Astrocyte (in vitro differentiated cells and primary cell): ENCODE measurements at regions not wholly inside any gene's neighbourhood (a gene's known extent, or its start where the extent isn't known, plus 50 kb on each side); places are given as distances from the start of the nearest gene placed in this dataset.

Source experiments
- DNase-seq: peaks from one replicate; pipeline ENCODE4 v3.0.0-alpha.2; 2010; ENCODE audit warnings: low read depth
- FAIRE-seq: peaks from 2 replicates; lab custom pipeline; 2011; peaks lifted over from hg19 to GRCh38; lab: Jason Lieb, UNC
- H2AFZ ChIP-seq: 2 replicates; pipeline ENCODE4 v1.6.0; 2012; ENCODE audit warnings: low read depth, low read length, inconsistent platforms
- H3K27ac ChIP-seq: 2 replicates; pipeline ENCODE4 v1.5.1; 2011; ENCODE audit warnings: low read depth, low read length, inconsistent platforms
- H3K27me3 ChIP-seq: 2 replicates; pipeline ENCODE4 v1.6.0; 2011; ENCODE audit warnings: low read length, inconsistent platforms; ENCODE audit not compliant: insufficient read depth
- H3K36me3 ChIP-seq: 2 replicates; pipeline ENCODE4 v1.5.1; 2011; ENCODE audit warnings: low read length, inconsistent platforms; ENCODE audit not compliant: insufficient read depth
- H3K4me1 ChIP-seq: 2 replicates; pipeline ENCODE4 v1.5.1; 2011; ENCODE audit warnings: low read length, inconsistent platforms; ENCODE audit not compliant: insufficient read depth
- H3K4me2 ChIP-seq: 2 replicates; pipeline ENCODE4 v1.6.0; 2012; ENCODE audit warnings: low read length, inconsistent platforms
- H3K4me3 ChIP-seq: 2 replicates; pipeline ENCODE4 v1.5.1; 2011; ENCODE audit warnings: low read depth, mild to moderate bottlenecking, low read length, inconsistent platforms; ENCODE audit not compliant: insufficient read depth
- H3K79me2 ChIP-seq: 2 replicates; pipeline ENCODE4 v1.6.0; 2012; ENCODE audit warnings: mild to moderate bottlenecking, low read length, inconsistent platforms; ENCODE audit not compliant: insufficient read depth
- H3K9ac ChIP-seq: 2 replicates; pipeline ENCODE4 v1.6.0; 2012; ENCODE audit warnings: mild to moderate bottlenecking, low read length, inconsistent platforms
- H3K9me3 ChIP-seq: 2 replicates; pipeline ENCODE4 v1.5.1; 2012; ENCODE audit warnings: low read depth, mild to moderate bottlenecking, low read length, inconsistent platforms; ENCODE audit not compliant: insufficient read depth
- H4K20me1 ChIP-seq: 2 replicates; pipeline ENCODE4 v1.6.0; 2012; ENCODE audit warnings: low read length, inconsistent platforms; ENCODE audit not compliant: insufficient read depth
- H3K27ac Mint-ChIP-seq: one replicate; pipeline ENCODE4 v1.8.0; 2021; ENCODE audit warnings: mild to moderate bottlenecking, mixed read lengths; ENCODE audit not compliant: unreplicated experiment
- H3K27me3 Mint-ChIP-seq: one replicate; pipeline ENCODE4 v1.8.0; 2021; ENCODE audit warnings: low read depth, mixed read lengths; ENCODE audit not compliant: unreplicated experiment
- H3K36me3 Mint-ChIP-seq: one replicate; pipeline ENCODE4 v1.8.0; 2021; ENCODE audit warnings: low read depth, mixed read lengths; ENCODE audit not compliant: unreplicated experiment
- H3K4me1 Mint-ChIP-seq: one replicate; pipeline ENCODE4 v1.8.0; 2021; ENCODE audit warnings: low read depth, mixed read lengths; ENCODE audit not compliant: unreplicated experiment
- H3K4me3 Mint-ChIP-seq: one replicate; pipeline ENCODE4 v1.8.0; 2021; ENCODE audit warnings: mild to moderate bottlenecking, moderate library complexity, mixed read lengths; ENCODE audit not compliant: unreplicated experiment
- H3K9me3 Mint-ChIP-seq: one replicate; pipeline ENCODE4 v1.8.0; 2021; ENCODE audit warnings: mild to moderate bottlenecking, mixed read lengths; ENCODE audit not compliant: unreplicated experiment
- CTCF ChIP-seq: IDR thresholded peaks from 2 replicates; pipeline ENCODE4 v1.5.1; 2011; ENCODE audit warnings: low read depth, mild to moderate bottlenecking, inconsistent platforms, low read length, moderate library complexity; ENCODE audit not compliant: insufficient read depth
- EZH2 ChIP-seq: IDR thresholded peaks from 2 replicates; pipeline ENCODE4 v1.6.1; 2012; ENCODE audit warnings: mild to moderate bottlenecking, low read length, inconsistent platforms; ENCODE audit not compliant: insufficient read depth

GRCh38 chr1:219782311-219782710 is 146.0 kb downstream of the SLC30A10 start:
- DNase-seq: no peak
- no peaks in the 10 kb centered on the region for H4K20me1 ChIP-seq
- Mint-ChIP-seq H3K4me1 (peaks cover 6% of the 10 kb centered on the region), H3K4me3 (no peak overlapping the region), H3K9me3 (no peaks in the 10 kb centered on the region), H3K36me3 (peaks cover 2% of the 10 kb centered on the region), H3K27ac (no peak overlapping the region), H3K27me3 (no peaks in the 10 kb centered on the region)
- H3K9me3 ChIP-seq: no peaks in the 10 kb centered on the region
- FAIRE-seq: no peak
- no peaks in the 10 kb centered on the region for H3K79me2 ChIP-seq
- peaks cover 5% of the 10 kb centered on the region for H3K4me1 ChIP-seq
- no peaks in the 10 kb centered on the region for H3K36me3 ChIP-seq
- H3K27me3 ChIP-seq: no peaks in the 10 kb centered on the region
- no peak for TF ChIP-seq EZH2
- no peak for TF ChIP-seq CTCF
- no peak overlapping the region for H3K9ac ChIP-seq
- no peak overlapping the region for H3K4me2 ChIP-seq
- H2AFZ ChIP-seq: no peak overlapping the region
- no peak overlapping the region for H3K27ac ChIP-seq
- H3K4me3 ChIP-seq: no peak overlapping the region

GRCh38 chr1:219781491-219781890 is 146.9 kb downstream of the SLC30A10 start:
- Histone ChIP-seq H3K9me3 (no peaks in the 10 kb centered on the region), H3K9ac (no peak overlapping the region), H3K4me2 (no peak overlapping the region), H3K27me3 (no peaks in the 10 kb centered on the region), H4K20me1 (no peaks in the 10 kb centered on the region), H3K36me3 (no peaks in the 10 kb centered on the region), H2AFZ (no peak overlapping the region), H3K4me3 (no peak overlapping the region), H3K4me1 (peaks cover 5% of the 10 kb centered on the region), H3K79me2 (no peaks in the 10 kb centered on the region), H3K27ac (no peak overlapping the region)
- FAIRE-seq (no peak), DNase-seq (no peak)
- H3K36me3 Mint-ChIP-seq: peaks cover 2% of the 10 kb centered on the region
- no peaks in the 10 kb centered on the region for H3K27me3 Mint-ChIP-seq
- no peak for TF ChIP-seq CTCF
- TF ChIP-seq EZH2: no peak
- H3K9me3 Mint-ChIP-seq: no peaks in the 10 kb centered on the region
- no peak overlapping the region for H3K27ac Mint-ChIP-seq
- H3K4me3 Mint-ChIP-seq: no peak overlapping the region
- peaks cover 6% of the 10 kb centered on the region for H3K4me1 Mint-ChIP-seq

DNA sequence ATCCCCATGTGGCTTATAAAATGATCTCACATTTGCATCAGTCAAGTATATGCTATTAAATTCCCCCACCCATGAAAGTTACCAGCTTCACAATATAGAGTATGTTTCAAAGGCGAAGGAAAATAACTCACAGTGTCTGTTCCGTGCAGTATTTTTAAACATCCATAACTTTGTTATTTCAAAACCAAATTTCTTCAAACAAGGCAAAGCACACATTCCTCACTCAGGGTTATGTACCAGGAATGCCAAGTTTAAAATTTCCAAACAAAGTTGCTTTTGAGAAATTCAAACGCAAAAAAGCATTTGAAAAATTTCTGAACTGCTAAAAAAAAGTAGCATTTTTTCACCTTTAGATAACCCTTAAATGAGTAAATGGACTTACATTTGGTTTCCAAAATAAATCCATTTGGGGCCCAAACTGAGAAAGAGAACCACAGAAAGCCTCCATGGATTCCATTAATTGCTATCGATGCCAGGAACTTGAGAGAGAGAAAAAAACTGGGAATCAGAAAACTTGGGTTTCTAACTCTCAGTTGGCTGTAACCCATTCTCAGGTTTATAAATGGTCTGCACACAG is 149.5 kb downstream of the SLC30A10 start:
- Mint-ChIP-seq H3K27ac (no peak overlapping the region), H3K4me3 (no peak overlapping the region)

More for the DNA sequence above, 149.5 kb downstream of the SLC30A10 start:
- no peak for FAIRE-seq
- no peaks in the 10 kb centered on the region for H3K27me3 ChIP-seq
- H3K79me2 ChIP-seq: no peaks in the 10 kb centered on the region
- no peaks in the 10 kb centered on the region for H4K20me1 ChIP-seq
- no peaks in the 10 kb centered on the region for H3K4me1 ChIP-seq
- no peaks in the 10 kb centered on the region for H3K36me3 ChIP-seq
- no peak overlapping the region for H3K27ac ChIP-seq
- TF ChIP-seq CTCF: no peak
- no peak for TF ChIP-seq EZH2
- Mint-ChIP-seq H3K9me3 (no peaks in the 10 kb centered on the region), H3K4me1 (no peaks in the 10 kb centered on the region), H3K27me3 (no peaks in the 10 kb centered on the region), H3K36me3 (peaks cover 2% of the 10 kb centered on the region)
- peak; percentile 23 for DNase-seq
- no peak overlapping the region for H3K9ac ChIP-seq
- H2AFZ ChIP-seq: no peak overlapping the region
- H3K9me3 ChIP-seq: no peaks in the 10 kb centered on the region
- H3K4me2 ChIP-seq: no peak overlapping the region
- H3K4me3 ChIP-seq: no peak overlapping the region
